ENCODE measurements at regions not wholly inside any gene's neighbourhood (a gene's known extent, or its start where the extent isn't known, plus 50 kb on each side); places are given as distances from the start of the nearest gene placed in this dataset.

- H3K27me3 ChIP-seq (ENCODE audit: insufficient read depth, low read depth, low read length): no peaks in the 10 kb centered on the region
- H3K9me2 ChIP-seq (ENCODE audit: insufficient read depth, low read length): no peaks in the 10 kb centered on the region
- H3F3A ChIP-seq (ENCODE audit: insufficient read depth, low read length, poor library complexity, severe bottlenecking): no peaks in the 10 kb centered on the region
- no peaks in the 10 kb centered on the region for H3K36me3 ChIP-seq (ENCODE audit: insufficient read depth, low read length)
- no peak overlapping the region for H3K4me3 ChIP-seq (ENCODE audit: low read length)
- H4K20me1 ChIP-seq (ENCODE audit: insufficient read depth): no peaks in the 10 kb centered on the region
- no peak overlapping the region for H3K9ac ChIP-seq (ENCODE audit: low read length)
- no peak overlapping the region for H3K27ac ChIP-seq (ENCODE audit: low read length)
- no peak overlapping the region for H3K4me2 ChIP-seq (ENCODE audit: low read length)
- no peak for TF ChIP-seq REST (IDR thresholded peaks at IDR 0.05; ENCODE audit: borderline replicate concordance)
- TF ChIP-seq EP300 (conservative IDR thresholded peaks at IDR 0.05; ENCODE audit: poor library complexity, severe bottlenecking): no peak
- H3K79me2 ChIP-seq (replicated peaks; ENCODE audit: insufficient read depth, low read length): no peaks in the 10 kb centered on the region
- no peak overlapping the region for H2AFZ ChIP-seq (ENCODE audit: low read depth, low read length)
- H3K9me3 ChIP-seq (ENCODE audit: low read length): no peaks in the 10 kb centered on the region
Observed at GRCh38 chr15:57821826-57822225, 115.3 kb downstream of the POLR2M start.

GRCh38 chr15:57823325-57823882 lies 116.9 kb downstream of the POLR2M start:
- Histone ChIP-seq H3K9me2 (ENCODE audit: insufficient read depth, low read length) (no peaks in the 10 kb centered on the region), H3K4me2 (ENCODE audit: low read length) (no peak overlapping the region)

GRCh38 chr15:57824186-57824585 lies 117.7 kb downstream of the POLR2M start:
- H3K9me3 ChIP-seq (ENCODE audit: low read length): no peaks in the 10 kb centered on the region
- no peaks in the 10 kb centered on the region for H3K27me3 ChIP-seq (ENCODE audit: insufficient read depth, low read depth, low read length)
- no peaks in the 10 kb centered on the region for H3K9me2 ChIP-seq (ENCODE audit: insufficient read depth, low read length)
- H4K20me1 ChIP-seq (ENCODE audit: insufficient read depth): no peaks in the 10 kb centered on the region
- no peak overlapping the region for H3K9ac ChIP-seq (ENCODE audit: low read length)
- H3K4me2 ChIP-seq (ENCODE audit: low read length): no peak overlapping the region
- no peaks in the 10 kb centered on the region for H3K36me3 ChIP-seq (ENCODE audit: insufficient read depth, low read length)
- no peak overlapping the region for H2AFZ ChIP-seq (ENCODE audit: low read depth, low read length)
- no peak overlapping the region for H3K27ac ChIP-seq (ENCODE audit: low read length)
- no peak overlapping the region for H3K4me3 ChIP-seq (ENCODE audit: low read length)
- H3K79me2 ChIP-seq (replicated peaks; ENCODE audit: insufficient read depth, low read length): no peaks in the 10 kb centered on the region
- no peaks in the 10 kb centered on the region for H3F3A ChIP-seq (ENCODE audit: insufficient read depth, low read length, poor library complexity, severe bottlenecking)
- TF ChIP-seq REST (IDR thresholded peaks at IDR 0.05; ENCODE audit: borderline replicate concordance) (no peak), MXI1 (conservative IDR thresholded peaks at IDR 0.05; ENCODE audit: poor library complexity, severe bottlenecking) (no peak), EP300 (conservative IDR thresholded peaks at IDR 0.05; ENCODE audit: poor library complexity, severe bottlenecking) (no peak), SMC3 (conservative IDR thresholded peaks at IDR 0.05; ENCODE audit: poor library complexity) (no peak), RAD21 (conservative IDR thresholded peaks at IDR 0.05) (no peak), EZH2 (IDR thresholded peaks at IDR 0.05; ENCODE audit: borderline replicate concordance, insufficient read depth, low read length, poor library complexity, severe bottlenecking) (no peak)

More at GRCh38 chr15:57823325-57823882, 116.9 kb downstream of the POLR2M start:
- Histone ChIP-seq H3K27me3 (ENCODE audit: insufficient read depth, low read depth, low read length) (no peaks in the 10 kb centered on the region), H3K4me3 (ENCODE audit: low read length) (no peak overlapping the region), H3K27ac (ENCODE audit: low read length) (no peak overlapping the region), H3K9ac (ENCODE audit: low read length) (no peak overlapping the region), H3K9me3 (ENCODE audit: low read length) (no peaks in the 10 kb centered on the region), H2AFZ (ENCODE audit: low read depth, low read length) (no peak overlapping the region), H3K79me2 (replicated peaks; ENCODE audit: insufficient read depth, low read length) (no peaks in the 10 kb centered on the region), H3K36me3 (ENCODE audit: insufficient read depth, low read length) (no peaks in the 10 kb centered on the region), H4K20me1 (ENCODE audit: insufficient read depth) (no peaks in the 10 kb centered on the region), H3F3A (ENCODE audit: insufficient read depth, low read length, poor library complexity, severe bottlenecking) (no peaks in the 10 kb centered on the region)
- TF ChIP-seq SMC3 (conservative IDR thresholded peaks at IDR 0.05; ENCODE audit: poor library complexity): no peak
- no peak for TF ChIP-seq RAD21 (conservative IDR thresholded peaks at IDR 0.05)
- TF ChIP-seq CTCF (IDR thresholded peaks at IDR 0.05; ENCODE audit: poor library complexity, severe bottlenecking): no peak
- no peak for TF ChIP-seq EP300 (conservative IDR thresholded peaks at IDR 0.05; ENCODE audit: poor library complexity, severe bottlenecking)
- TF ChIP-seq MXI1 (conservative IDR thresholded peaks at IDR 0.05; ENCODE audit: poor library complexity, severe bottlenecking): no peak
